Hypothalamus (tissue), 51 donors: ENCODE measurements at regions not wholly inside any gene's neighbourhood (a gene's known extent, or its start where the extent isn't known, plus 50 kb on each side); places are given as distances from the start of the nearest gene placed in this dataset.
A peak's percentile ranks its signal among the peaks of the same experiment; 100 is the strongest.
"Not testable (repeated sequence)": the region's sequence is repeated elsewhere in the genome, so short reads cannot be mapped to it uniquely, and the experiment has no call there.

ENCODE experiments used
- DNase-seq, 51 donors: peaks; one replicate each; lab custom pipeline; 2025; lab: John Stamatoyannopoulos, UW

DNA sequence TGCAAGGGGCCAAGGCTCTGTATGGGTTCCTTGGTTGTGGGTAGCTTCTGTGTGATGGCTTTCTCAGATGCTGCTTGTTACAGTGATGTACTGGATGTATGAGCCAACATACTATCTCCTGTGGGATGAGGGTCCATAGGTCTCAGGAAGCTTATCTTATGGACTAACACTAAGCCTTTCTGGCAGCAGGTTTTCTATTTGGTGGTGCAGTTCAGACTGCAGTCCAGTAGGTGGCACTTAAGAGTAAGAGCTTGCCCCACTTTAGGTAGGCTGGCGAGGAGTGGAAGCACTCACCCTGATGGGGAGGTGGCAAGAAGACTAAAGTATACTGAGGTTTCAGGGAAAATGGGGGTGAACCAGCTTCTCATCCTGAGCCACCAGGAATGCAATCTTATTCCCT is 306.7 kb upstream of the MAOA start:
- DNase-seq: peak in 2 of 51 donors; percentile 0

DNA sequence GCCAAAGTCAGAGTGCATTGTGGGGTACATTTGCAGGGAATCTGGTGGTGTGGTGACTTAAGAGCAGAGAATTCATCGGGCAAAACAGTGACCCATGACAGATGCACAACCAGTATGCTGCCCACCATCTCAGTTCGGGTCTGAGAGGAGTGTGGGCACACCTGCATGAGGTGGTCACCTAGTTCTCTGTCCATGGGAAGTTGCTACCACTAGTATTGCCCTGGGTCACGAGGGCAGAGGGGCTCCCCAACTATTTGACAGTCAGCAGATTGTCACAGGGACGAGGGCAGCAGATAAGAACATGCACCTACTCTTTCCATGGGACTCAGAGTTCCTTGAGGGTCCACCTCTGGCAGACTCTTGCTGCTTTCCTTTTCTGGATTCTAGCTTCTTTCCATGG is 305.2 kb upstream of the MAOA start:
- DNase-seq: no peak

DNA sequence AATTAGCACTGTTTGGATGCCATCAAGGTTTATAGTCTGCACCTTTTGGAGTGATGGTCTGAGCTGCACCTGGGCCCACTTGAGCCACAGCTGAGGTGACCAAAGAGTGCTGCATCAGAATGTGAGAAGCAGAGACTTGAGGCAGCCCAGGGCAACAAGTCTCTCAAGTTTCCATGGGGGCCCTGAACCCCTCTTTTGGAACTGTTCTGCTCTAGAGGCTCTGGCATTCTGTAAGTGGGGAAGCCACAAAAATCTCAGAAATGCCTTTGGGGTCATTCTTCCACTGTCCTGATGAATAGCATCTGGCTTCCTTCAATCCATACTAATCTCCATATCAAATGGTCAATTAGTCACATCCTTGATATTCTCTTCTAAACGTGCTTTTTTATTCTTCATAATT is 298.4 kb upstream of the MAOA start:
- DNase-seq: no peak

DNA sequence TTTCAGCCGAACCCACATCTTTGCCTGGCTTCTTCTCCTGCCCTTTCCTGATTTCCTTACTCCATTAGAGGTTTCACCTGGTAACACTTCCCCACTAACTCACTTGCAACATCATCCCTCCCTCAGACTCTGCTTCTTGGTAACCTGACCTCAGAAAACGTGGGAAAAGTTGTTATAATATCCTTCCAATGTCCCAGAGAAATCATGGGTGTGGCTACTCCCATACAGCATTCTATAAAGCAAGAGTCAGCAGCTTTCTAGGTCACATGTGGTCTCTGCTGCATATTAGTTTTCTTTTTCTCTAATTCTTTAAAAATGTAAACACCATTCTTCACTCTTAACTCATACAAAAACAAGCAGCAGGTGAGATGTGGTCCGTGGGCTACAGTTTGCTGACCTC is 283.1 kb upstream of the MAOA start:
- DNase-seq: no peak

DNA sequence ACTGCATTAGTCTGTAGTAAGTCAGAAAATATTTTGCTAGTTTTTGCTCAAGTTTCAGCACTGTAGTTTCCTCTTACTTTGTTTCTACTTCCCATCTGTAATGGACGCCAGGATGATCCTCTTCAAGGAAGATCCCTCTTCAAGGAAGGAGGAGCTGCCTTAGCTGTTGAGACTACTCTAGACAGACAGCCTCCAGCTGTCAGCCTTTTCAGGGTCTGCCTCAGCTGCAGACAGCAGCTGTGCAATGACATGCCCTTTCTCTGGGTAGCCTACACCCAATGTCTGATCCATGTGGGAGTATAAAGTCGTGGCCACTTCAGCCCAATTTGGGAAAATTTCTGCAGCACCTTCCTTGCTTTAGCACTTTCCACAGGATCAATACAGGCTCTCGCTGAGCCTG is 281.0 kb upstream of the MAOA start:
- no peak for DNase-seq

DNA sequence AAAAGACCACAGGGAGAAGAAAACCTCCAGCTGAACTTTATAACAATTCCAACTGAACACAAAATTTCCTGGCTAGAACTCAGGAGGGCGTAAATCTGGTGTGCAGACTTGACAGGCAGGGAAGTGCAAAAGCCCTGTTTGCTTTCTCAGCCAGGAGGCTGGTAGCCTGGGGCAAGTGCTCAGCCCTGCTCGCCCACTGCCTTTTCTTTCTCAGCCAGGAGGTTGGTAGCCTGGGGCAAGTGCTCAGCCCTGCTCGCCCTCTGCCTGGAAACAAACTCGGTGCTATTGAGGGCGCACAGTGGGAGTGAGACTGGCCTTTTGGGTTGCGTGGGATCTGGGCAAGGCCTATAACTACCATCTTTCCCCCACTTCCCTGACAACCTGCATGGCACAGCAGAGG is 275.4 kb upstream of the MAOA start:
- no peak for DNase-seq

DNA sequence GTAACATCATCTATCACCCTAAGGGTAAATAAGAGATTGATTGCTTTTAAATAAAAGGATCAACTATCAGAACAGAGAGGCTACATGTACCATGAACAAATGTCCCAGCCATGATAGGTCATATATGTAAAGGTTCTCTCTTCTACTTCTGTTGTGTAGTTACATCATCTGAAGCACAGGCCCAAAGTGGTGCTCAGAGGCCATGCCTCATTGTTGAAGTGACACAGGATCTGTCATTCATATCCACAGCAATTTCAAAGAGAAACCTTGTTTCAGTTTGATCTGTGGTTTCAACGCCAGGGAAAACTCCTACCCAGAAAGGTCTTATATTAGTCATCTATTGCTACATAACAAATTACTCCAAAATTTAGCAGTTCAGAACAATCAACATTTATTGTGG is 269.2 kb upstream of the MAOA start:
- DNase-seq: no peak

DNA sequence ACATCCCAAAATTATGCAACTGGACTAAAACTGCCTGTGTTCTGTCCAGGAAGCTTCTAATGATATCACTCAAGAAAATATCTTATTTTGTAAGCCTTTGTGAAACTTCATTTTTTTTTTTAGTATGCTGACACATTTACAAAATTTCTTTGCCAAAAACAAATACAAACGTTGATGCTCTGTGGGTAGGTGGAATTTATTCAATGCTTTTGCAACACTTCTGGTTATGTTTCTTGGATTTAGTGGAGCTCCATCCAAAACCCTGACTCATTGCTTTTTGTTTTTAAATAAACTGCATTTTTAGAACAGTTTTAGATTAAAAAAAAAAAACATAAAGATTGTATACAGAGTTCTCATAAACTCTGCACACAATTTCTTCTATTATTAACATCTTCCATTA is 250.9 kb upstream of the MAOA start:
- DNase-seq: no peak

DNA sequence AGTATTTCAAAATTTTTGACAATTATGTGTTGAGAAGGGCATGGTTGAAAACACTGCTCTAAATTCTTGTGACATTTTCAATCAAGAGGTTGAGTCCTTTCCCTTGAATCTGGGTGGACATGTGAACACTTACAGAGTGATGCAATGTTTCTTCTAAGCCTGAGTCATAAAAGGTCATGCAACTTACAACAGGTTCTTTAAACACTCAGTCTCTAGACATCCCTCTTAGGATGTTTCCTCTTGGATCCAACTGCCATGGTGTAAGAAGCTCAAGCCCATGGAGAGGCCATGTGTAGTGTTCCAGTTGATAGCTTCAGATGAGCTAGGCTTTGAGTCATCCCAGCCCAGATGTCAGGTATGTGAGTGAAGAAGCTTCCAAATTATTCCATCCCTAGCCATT is 232.2 kb upstream of the MAOA start:
- DNase-seq: no peak

DNA sequence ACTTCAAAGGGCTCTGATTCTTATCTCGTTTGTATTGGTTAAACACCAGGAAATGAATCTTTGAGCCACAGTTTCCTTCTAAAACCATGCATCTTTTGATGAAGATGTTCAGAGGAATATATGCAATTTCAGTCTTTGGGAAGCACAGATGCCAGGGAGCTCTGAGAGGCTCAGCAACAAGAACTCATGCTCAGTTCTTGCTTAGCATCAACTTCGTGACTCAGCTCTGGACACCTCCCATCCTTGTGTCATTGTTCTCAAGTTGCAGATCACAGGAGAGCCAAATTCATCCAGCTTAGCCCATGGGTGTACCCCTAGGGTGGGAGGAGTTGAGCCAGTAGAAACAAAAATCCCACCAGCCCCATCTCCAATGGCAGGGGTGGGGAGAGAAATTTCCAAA is 219.6 kb upstream of the MAOA start:
- DNase-seq: no peak

DNA sequence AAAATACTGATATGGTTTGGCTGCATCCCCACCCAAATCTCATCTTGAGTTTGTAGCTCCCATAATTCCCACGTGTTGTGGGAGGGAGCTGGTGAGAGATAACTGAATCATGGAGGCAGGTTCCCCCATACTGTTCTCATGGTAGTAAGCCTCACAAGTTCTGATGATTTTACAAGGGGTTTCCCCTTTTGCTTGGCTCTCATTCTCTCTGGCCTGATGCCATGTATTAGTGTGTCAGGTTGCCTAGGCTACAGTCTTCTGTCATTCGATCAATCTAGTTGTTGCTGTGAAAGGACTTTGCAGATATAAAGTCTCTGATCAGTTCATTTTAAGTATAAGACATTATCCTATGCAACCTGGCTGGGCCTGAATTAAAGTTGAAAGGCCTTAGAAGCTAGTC is 209.3 kb upstream of the MAOA start:
- DNase-seq: no peak

DNA sequence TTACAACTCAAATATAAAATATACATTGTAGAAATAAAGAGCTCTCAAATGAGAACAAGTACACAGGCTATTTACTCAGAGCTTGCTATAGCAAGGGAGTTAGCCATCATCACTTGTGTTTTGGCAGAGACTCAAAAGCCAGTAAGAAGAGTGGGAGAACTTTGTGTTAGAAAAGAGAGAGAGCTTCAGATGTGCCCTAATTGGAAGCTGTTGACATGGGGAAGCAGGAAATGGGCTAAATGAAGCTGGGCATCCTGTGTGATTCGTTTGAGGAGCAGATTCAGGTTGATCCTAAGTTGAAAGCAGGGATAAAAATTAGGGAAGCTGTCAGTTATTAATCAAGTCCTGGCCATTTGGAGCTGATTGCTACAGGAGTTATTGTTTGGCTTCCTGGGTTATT is 207.4 kb upstream of the MAOA start:
- no peak for DNase-seq

DNA sequence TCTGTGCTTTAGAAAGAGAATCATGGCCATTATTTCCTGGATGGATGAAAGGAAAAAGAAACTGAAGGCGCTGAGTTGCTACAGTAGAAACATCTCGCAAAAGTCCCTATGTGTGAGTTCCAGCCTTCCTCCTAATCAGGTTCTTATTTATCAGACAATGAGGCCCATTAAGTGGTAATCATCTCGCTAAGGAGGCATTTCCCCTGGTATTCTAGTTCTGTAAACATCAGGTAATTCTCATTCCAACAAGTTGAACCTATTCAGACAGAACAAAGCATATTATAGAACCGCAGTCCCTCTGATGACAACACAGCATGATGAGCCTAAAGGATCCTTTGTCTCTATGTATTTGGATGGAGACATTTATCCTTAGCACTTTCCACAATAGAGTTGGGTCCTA is 205.7 kb upstream of the MAOA start:
- no peak for DNase-seq

DNA sequence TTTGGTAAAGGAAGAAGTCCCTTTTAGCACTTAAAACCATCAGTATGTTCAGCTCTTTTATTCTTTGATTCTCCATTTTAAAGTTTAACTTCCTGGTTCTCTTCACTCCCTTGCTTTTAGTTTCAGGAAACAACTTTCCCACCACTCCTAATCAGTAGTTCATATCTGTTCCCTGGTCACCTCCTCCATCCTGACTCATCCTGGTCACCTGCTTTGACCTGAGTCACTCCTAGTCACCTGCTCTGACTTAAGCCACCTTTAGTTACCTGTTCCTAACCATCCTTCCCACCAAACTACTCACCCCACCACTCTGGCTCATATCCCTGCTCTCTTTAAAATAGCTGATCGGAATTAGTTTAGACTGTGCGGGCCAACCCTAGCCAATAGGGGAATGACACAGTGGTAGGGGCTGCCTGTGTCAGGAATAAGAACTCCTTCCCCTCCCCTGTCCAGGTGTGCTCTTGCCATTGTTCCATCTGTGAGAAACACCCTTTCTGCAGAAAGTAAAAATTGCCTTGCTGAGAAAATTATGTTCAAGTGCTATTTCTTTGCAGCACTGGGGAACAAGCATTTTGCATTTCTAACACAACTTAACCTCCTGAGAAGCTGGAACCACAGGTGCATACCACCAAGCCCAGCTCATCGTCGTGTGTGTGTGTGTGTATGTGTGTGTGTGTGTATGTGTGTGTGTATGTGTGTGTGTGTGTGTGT is 204.0 kb upstream of the MAOA start:
- not testable (repeated sequence) for DNase-seq

DNA sequence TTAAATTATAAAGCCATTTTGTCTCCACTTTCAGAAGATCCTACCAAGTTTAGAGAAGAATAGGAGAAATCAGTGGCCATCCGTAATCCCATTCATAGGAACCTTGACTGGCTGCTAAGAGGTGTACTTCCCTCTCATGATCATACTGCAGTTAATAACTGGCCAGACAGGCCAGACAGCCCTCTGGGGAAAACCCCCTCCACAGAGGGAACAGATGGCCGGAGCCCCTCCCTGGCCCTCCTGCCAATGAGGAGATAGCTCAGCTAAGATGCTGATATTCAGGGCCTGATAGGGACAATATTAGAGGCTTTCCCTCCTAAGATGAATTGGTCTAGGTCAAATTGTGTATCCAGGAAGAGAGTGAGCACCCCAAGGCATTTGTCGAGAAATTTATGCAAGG is 200.0 kb upstream of the MAOA start:
- DNase-seq: no peak

DNA sequence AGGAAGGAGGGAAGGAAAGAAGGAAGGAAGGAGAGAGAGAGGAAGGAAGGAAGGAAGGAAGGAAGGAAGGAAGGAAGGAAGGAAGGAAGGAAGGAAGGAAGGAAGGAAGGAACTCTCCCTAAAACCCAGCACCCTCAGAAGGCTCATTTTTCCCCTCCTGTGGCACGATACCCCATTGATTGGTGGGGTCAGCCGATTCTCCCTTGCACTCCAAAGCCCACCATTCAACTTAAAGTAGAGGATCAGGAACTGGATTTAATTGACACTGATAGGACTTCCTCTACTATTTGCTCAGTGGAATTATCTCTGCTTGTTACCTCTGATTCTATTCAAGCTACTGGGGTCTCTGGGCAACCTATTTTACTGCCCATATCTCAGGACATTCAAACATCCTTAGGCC is 199.2 kb upstream of the MAOA start:
- no peak for DNase-seq

DNA sequence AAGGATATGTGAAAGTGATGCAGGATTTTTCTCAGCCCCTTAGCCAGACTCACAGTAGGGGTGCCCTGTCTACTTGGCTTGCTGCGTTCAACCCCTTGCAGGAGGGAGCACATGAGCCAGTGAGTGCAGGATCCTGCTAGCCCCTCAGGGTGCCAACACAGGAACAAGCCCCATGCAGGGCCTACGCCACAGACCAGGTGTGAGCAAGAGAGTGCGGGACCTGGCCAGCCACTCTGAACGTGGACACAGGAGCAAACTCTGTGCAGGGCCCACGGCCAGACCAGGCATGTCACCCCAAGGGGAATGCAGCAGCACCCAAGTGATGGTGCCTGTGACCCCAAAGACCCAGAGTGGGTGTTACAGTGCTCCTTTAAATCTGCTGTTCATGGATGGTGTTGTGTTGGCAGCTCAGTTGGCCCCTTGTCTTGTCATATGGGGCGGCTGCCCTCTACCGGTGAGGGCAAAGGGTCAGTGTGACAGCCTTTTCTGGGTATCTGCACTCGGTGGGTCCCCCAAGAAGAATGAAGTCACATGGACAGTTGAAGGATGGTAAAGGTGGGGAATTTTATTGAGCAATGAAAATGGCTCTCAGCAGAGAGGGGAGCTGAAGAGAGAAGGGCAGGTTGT is 188.4 kb upstream of the MAOA start:
- no peak for DNase-seq

DNA sequence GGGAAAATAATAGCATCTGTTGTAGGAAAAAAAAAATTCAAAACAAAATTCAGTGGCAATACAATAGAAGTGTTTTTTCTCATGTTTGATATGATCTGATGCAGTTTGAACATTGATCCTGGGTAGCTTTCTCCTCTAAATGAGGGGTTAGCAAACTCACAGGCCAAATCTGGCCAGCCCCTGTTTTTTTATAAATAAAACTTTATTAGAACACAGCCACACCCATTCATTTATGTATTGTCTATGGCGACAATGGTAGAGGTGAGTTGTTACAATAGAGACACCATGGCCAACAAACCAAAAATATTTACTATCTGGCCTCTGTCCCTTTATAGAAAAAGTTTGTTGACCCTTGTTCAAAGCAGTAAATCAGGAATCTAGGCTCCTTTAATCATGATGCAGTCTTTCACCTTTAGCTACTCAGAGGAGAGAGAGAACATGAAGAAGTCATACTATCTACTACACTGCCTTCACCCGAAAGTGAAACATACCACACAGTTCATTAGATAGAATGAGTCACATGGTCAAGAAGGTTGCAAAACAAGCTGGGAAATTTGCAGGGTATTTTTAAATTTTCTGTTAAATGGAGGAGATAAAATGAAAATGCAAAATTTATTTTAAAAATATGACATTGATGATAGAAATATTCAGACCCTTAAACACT is 186.6 kb upstream of the MAOA start:
- DNase-seq: no peak

DNA sequence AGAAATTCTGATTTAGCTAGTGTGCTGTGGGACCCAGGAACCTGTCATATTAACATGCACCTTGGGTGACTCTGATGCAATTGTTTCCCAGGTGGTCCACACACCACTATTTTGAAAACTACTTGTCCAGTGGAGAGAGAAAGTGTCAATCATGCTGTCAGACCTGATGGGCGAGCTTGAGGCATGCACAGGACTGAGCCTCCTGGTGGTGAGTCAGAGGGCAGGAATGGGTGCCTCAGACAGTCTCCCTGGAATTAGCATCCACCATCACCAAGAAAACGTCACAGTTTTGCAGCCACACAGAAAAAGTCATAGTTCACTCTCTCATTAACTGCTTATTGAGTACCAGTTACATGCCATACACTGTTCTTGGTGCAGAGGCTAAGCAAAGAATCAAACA is 181.8 kb upstream of the MAOA start:
- no peak for DNase-seq

DNA sequence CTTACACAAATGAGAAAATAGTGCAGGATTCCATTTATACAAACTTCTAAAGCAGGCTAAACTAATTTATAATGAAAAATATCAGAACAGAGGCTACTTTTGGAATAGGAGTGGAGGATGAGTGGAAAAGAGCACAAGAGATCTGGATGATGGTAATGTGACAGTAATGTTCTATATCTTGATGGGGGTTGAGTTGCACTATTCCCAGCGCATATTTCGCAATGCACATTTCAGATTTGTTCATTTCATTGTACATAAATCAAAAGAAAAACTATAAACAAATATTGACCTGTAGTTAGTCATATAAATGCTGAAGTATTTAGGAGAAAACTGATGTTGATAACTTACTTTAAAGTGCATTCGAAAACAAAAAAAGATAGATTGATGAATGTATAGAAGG is 177.0 kb upstream of the MAOA start:
- DNase-seq: no peak

DNA sequence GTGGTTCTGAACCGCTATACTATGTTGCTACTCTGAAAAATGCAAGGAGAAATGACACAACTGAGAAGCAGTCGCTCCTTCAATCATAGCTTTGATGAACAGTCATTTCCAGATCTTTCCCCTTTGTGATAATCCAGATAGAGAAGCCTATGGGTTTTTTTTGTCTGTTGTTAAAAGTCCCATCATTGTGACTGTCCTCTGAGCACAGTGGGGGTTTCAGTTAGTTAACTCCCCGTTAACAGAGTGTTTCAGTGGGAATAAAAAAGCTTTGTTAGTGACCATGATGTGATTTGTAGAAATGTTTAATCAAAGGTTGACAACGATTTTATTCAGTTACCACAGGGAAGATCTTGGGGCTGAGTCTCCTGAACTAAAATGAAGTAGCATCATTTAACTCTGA is 176.2 kb upstream of the MAOA start:
- no peak for DNase-seq

DNA sequence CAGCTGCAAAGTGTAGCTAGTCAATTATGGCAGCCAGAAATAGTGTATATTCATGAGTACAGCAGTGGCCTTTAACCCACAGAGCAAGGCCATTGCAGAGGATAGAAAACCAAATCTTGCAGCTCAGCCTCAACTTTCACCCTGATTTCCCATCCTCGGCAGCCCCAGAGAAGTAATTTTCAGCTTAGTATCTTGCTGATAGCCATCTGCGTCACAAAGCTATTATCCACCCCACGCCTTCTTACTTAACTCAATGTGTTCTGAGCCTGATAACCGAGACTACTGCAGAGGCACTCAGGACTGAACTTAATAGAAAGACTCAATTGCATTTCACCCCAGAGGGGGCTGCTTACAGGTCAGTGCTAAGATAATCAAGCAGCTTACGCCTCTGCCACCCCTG is 174.5 kb upstream of the MAOA start:
- no peak for DNase-seq
